NT2/D1 (cell line): ENCODE measurements at regions not wholly inside any gene's neighbourhood (a gene's known extent, or its start where the extent isn't known, plus 50 kb on each side); places are given as distances from the start of the nearest gene placed in this dataset.

Experiments
- SUZ12 ChIP-seq: IDR thresholded peaks from 2 replicates; pipeline ENCODE4 v1.6.1; 2011; ENCODE audit not compliant: insufficient read length, insufficient read depth; ENCODE audit errors: extremely low read depth
- YY1 ChIP-seq: IDR thresholded peaks from 2 replicates; pipeline ENCODE4 v1.6.1; 2011; ENCODE audit not compliant: insufficient read length, insufficient read depth
- ZNF274 ChIP-seq: IDR thresholded peaks from 2 replicates; pipeline ENCODE4 v1.6.1; 2011; ENCODE audit warnings: mild to moderate bottlenecking, low read depth, low read length

DNA sequence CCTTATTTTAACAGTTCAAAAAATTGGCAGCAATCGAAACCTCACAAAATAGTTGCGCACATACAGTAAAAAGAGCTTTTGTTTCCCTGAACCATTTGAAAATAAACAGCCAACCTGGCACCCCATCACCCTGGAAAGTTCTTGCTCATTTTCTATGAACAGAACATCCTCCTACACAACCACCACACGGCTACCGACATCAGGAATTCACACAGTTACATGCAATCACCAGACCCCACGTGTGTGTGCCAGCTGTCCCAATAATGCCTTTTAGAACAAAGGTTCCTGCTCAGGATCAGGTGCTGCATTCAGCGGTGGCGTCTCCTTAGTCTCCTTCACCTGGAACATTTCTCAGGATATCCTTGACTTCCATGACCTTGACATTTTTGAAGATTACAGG is 186.5 kb downstream of the KLF13 start:
- no peak for TF ChIP-seq YY1
- no peak for TF ChIP-seq ZNF274
- no peak for TF ChIP-seq SUZ12
